Vagina (tissue), 2 donors: ENCODE measurements at regions not wholly inside any gene's neighbourhood (a gene's known extent, or its start where the extent isn't known, plus 50 kb on each side); places are given as distances from the start of the nearest gene placed in this dataset.

Experiments
- CTCF ChIP-seq, 3 experiments: fragments of 450-650 bp in 2 of 3; fragments of 200-600 bp in 1 of 3; sonication (generic) in 1 of 3; IDR thresholded peaks; one replicate each; pipeline ENCODE4 v1.5.1; 2017 to 2019; ENCODE audit warnings: antibody characterized with exemption in 3 of 3, mild to moderate bottlenecking in 2 of 3, moderate library complexity in 2 of 3
- POLR2A ChIP-seq, 2 donors: fragments of 450-650 bp; IDR thresholded peaks; one replicate each; pipeline ENCODE4 v1.6.1; 2017; ENCODE audit warnings: antibody characterized with exemption in 2 of 2, mild to moderate bottlenecking in 2 of 2, moderate library complexity in 2 of 2
- POLR2AphosphoS5 ChIP-seq, 2 donors: sonication (generic); formaldehyde crosslinking; IDR thresholded peaks; one replicate each; pipeline ENCODE4 v1.9.0; 2017; ENCODE audit warnings: antibody characterized with exemption in 2 of 2, mild to moderate bottlenecking in 2 of 2, low read depth in 1 of 2; ENCODE audit not compliant: insufficient read depth in 1 of 2

GRCh38 chr17:31690151-31690551 is 168.9 kb downstream of the COPRS start:
- no peak for TF ChIP-seq CTCF (IDR thresholded peaks at IDR 0.05)
- TF ChIP-seq POLR2AphosphoS5 (IDR thresholded peaks at IDR 0.05; ENCODE audit: insufficient read depth in 1 of 2, low read depth in 1 of 2): no peak
- TF ChIP-seq POLR2A (IDR thresholded peaks at IDR 0.05): no peak
